GM10266 (cell line): ENCODE measurements at regions not wholly inside any gene's neighbourhood (a gene's known extent, or its start where the extent isn't known, plus 50 kb on each side); places are given as distances from the start of the nearest gene placed in this dataset.

Experiments
- DNase-seq: peaks from one replicate; pipeline ENCODE4 v3.0.0; 2012; ENCODE audit errors: extremely low spot score
- TF ChIP-seq, protein P1 (sequence below): IDR thresholded peaks from 2 replicates; pipeline ENCODE4 v1.5.1; 2012; ENCODE audit warnings: mild to moderate bottlenecking, low read depth; ENCODE audit not compliant: control insufficient read depth, insufficient read depth; ENCODE audit errors: missing control alignments

GRCh38 chrX:43380704-43381103 lies 275.4 kb upstream of the MAOA start:
- DNase-seq, result no peak
- TF ChIP-seq, protein P1, sequence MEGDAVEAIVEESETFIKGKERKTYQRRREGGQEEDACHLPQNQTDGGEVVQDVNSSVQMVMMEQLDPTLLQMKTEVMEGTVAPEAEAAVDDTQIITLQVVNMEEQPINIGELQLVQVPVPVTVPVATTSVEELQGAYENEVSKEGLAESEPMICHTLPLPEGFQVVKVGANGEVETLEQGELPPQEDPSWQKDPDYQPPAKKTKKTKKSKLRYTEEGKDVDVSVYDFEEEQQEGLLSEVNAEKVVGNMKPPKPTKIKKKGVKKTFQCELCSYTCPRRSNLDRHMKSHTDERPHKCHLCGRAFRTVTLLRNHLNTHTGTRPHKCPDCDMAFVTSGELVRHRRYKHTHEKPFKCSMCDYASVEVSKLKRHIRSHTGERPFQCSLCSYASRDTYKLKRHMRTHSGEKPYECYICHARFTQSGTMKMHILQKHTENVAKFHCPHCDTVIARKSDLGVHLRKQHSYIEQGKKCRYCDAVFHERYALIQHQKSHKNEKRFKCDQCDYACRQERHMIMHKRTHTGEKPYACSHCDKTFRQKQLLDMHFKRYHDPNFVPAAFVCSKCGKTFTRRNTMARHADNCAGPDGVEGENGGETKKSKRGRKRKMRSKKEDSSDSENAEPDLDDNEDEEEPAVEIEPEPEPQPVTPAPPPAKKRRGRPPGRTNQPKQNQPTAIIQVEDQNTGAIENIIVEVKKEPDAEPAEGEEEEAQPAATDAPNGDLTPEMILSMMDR, result no peak

GRCh38 chrX:43386875-43387274 lies 269.2 kb upstream of the MAOA start:
- DNase-seq, result no peak
- TF ChIP-seq, protein P1, result no peak

DNA sequence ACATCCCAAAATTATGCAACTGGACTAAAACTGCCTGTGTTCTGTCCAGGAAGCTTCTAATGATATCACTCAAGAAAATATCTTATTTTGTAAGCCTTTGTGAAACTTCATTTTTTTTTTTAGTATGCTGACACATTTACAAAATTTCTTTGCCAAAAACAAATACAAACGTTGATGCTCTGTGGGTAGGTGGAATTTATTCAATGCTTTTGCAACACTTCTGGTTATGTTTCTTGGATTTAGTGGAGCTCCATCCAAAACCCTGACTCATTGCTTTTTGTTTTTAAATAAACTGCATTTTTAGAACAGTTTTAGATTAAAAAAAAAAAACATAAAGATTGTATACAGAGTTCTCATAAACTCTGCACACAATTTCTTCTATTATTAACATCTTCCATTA lies 250.9 kb upstream of the MAOA start:
- no peak for DNase-seq
- TF ChIP-seq, protein P1, result no peak

DNA sequence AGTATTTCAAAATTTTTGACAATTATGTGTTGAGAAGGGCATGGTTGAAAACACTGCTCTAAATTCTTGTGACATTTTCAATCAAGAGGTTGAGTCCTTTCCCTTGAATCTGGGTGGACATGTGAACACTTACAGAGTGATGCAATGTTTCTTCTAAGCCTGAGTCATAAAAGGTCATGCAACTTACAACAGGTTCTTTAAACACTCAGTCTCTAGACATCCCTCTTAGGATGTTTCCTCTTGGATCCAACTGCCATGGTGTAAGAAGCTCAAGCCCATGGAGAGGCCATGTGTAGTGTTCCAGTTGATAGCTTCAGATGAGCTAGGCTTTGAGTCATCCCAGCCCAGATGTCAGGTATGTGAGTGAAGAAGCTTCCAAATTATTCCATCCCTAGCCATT lies 232.2 kb upstream of the MAOA start:
- TF ChIP-seq, protein P1, result no peak
- DNase-seq, result no peak

DNA sequence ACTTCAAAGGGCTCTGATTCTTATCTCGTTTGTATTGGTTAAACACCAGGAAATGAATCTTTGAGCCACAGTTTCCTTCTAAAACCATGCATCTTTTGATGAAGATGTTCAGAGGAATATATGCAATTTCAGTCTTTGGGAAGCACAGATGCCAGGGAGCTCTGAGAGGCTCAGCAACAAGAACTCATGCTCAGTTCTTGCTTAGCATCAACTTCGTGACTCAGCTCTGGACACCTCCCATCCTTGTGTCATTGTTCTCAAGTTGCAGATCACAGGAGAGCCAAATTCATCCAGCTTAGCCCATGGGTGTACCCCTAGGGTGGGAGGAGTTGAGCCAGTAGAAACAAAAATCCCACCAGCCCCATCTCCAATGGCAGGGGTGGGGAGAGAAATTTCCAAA lies 219.6 kb upstream of the MAOA start:
- TF ChIP-seq, protein P1, result no peak
- no peak for DNase-seq

- DNase-seq, result no peak
- TF ChIP-seq, protein P1, result no peak
Measured at GRCh38 chrX:43446752-43447151, 209.3 kb upstream of the MAOA start.

DNA sequence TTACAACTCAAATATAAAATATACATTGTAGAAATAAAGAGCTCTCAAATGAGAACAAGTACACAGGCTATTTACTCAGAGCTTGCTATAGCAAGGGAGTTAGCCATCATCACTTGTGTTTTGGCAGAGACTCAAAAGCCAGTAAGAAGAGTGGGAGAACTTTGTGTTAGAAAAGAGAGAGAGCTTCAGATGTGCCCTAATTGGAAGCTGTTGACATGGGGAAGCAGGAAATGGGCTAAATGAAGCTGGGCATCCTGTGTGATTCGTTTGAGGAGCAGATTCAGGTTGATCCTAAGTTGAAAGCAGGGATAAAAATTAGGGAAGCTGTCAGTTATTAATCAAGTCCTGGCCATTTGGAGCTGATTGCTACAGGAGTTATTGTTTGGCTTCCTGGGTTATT lies 207.4 kb upstream of the MAOA start:
- DNase-seq, result no peak

More for the DNA sequence above, 207.4 kb upstream of the MAOA start:
- TF ChIP-seq, protein P1, result no peak
